GM12801 (cell line): ENCODE measurements at regions not wholly inside any gene's neighbourhood (a gene's known extent, or its start where the extent isn't known, plus 50 kb on each side); places are given as distances from the start of the nearest gene placed in this dataset.

ENCODE experiments used
- TF ChIP-seq, protein P1 (sequence below): IDR thresholded peaks from one replicate; pipeline ENCODE4 v1.5.1; 2011; ENCODE audit warnings: control low read depth; ENCODE audit not compliant: insufficient read length; ENCODE audit errors: extremely low read depth

DNA sequence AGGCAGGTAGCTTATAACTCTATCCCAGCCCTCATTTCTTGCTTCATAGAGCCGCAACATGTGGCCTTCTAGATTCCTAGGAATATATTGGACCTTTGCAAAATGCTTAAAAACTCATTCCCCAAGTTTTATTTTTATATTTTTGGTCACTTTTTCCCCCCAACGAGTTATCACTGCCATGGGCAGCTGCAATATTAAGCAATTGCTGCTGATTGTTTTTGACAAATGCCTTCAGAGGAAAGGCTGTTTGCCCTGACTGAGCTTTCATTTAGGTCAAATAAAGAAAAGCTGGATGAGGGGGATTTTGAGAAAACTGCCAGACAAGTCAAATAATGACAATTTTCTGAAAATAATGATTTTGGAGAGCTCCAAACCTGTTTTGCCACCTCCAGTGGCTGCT lies 976.9 kb upstream of the MBL2 start:
- TF ChIP-seq, protein P1, sequence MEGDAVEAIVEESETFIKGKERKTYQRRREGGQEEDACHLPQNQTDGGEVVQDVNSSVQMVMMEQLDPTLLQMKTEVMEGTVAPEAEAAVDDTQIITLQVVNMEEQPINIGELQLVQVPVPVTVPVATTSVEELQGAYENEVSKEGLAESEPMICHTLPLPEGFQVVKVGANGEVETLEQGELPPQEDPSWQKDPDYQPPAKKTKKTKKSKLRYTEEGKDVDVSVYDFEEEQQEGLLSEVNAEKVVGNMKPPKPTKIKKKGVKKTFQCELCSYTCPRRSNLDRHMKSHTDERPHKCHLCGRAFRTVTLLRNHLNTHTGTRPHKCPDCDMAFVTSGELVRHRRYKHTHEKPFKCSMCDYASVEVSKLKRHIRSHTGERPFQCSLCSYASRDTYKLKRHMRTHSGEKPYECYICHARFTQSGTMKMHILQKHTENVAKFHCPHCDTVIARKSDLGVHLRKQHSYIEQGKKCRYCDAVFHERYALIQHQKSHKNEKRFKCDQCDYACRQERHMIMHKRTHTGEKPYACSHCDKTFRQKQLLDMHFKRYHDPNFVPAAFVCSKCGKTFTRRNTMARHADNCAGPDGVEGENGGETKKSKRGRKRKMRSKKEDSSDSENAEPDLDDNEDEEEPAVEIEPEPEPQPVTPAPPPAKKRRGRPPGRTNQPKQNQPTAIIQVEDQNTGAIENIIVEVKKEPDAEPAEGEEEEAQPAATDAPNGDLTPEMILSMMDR = no peak

DNA sequence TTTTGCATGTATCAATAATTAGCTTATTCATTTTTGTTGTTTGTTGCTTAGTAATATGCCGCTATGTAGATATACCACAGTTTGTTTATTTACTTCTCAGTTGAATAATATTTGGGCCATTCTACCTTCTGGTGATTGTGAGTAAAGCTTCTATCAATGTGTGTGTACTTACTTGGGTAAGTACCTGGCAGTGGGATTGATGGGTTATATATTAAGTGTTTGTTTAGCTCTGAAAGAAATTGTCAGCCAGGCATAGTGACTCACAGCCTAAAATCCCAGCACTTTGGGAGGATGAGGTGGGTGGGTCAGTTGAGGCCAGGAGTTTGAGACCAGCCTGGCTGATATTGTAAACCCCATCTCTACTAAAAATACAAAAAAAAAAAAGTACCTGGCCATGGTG lies 975.7 kb upstream of the MBL2 start:
- TF ChIP-seq, protein P1 = no peak

DNA sequence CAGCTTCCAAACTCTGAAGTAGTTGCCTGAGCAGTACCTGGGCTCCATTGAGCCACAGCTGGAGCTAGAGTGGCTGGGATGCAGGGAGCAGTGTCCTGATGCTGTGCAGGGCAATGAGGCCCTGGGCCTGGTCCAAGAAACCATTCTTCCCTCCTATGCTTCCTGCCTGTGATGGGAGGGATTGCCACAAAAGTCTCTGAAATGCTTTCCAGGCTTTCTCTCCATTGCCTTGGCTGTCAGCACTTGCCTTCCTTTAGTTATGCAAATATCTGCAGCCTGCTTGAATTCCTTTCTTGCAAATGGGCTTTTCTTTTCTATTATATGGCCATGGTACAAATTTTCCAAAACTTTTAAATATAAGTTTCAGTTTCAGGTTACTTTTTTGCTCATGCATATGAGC lies 972.2 kb upstream of the MBL2 start:
- TF ChIP-seq, protein P1 = no peak

DNA sequence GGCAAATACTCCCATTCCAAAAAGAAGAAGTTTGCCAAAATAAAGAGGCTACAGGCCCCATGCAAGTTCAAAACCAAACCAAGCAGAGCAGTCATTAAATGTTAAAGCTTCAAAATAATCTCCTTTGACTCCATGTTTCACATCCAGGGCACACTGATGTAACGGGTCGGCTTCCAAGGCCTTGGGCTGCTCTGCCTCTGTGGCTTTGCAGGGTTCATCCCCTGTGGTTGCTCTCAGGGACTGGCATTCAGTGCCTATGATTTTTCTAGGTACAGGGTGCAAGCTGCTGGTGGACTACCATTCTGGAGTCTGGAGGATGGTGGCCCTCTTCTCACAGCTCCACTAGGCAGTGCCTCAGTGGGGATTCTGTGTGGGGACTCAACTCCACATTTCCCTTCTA lies 971.6 kb upstream of the MBL2 start:
- TF ChIP-seq, protein P1 = no peak

DNA sequence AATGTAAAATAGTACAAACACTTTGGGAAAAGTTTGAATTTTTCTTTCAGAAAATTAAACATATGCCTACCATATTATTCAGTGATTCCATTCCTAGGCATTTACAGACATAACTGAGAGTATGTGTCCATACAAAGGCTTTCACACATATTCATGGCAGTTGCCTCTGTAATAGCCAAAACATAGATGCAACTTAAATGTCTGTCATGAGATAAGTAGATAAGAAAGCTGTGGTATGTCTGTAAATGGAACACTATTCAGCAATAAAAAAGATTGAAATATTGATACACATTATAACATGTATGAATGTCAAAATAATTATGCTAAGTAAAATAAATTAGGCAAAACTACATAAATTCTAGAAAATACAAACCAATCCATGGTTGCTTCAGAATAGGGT lies 964.5 kb upstream of the MBL2 start:
- TF ChIP-seq, protein P1 = no peak

DNA sequence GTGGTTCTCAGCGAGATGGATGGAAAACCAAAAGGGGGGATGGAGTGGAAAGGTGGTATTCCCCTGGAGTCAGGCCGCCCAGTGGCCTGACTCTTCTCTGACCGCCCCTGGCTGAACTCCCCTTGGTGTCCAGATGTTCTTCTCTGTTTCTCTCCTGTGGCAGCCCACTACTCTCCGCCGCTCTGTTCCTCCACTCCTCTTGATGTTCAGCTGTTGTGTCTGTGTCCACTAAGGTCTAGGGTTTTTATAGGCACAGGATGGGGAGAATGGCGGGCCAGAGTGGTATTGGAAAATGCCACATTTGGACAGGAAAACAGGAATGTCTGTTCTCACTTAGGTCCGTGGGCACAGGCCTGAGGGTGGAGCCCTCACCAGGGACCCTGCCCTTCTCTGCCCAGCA lies 954.3 kb upstream of the MBL2 start:
- TF ChIP-seq, protein P1 = no peak

DNA sequence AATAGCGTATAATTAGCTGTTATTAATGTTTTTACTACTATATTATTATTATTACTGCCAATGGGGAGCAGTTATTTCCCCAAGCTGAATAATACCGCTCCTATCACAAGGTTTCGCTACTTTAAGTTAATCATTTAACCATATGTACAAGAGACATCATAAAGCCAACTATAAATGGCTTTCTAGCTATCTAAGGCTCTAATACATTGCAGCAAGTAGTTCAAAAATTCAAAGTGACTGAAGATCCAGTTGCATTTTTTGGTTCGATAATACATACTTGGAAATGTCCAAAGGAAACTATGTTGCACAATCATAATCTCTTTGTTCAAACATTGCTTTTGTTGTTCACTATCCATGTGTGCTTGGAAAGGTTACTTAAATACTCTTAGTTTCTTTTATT lies 952.0 kb upstream of the MBL2 start:
- TF ChIP-seq, protein P1 = no peak

DNA sequence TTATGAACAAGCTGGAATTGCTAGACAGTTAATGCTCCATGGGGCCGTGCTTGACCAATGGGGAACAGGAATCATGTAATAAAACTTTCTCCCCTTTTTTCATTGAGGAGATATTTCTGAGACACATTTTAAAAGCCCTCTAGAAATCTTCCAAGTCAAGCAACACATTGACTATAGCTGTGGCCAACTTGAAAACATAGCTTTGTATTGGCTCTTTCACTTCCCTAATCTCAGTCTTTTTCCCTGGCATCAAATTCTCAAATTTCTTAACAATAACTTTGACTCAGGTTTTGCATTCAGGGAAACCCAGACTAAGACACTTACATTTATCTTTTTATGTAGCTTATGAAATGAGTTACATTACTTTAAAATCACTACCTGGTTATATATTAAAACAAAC lies 947.1 kb upstream of the MBL2 start:
- TF ChIP-seq, protein P1 = no peak
